Left lung (tissue), 4 donors: ENCODE measurements at regions not wholly inside any gene's neighbourhood (a gene's known extent, or its start where the extent isn't known, plus 50 kb on each side); places are given as distances from the start of the nearest gene placed in this dataset.
"Not testable (repeated sequence)": the region's sequence is repeated elsewhere in the genome, so short reads cannot be mapped to it uniquely, and the experiment has no call there.

Experiments
- ATAC-seq: fragments of 200-7000 bp; cut with Tn5 transposase; one replicate; pipeline ENCODE4 v1.9.1; 2020; ENCODE audit warnings: moderate library complexity
- DNase-seq, 4 donors: peaks; one replicate each; pipeline ENCODE4 v3.0.0-alpha.2; 2013 to 2020
- H3K27ac ChIP-seq, 2 donors: fragments of 200-600 bp; sonication (generic) in 1 of 2; one replicate each; pipeline versions ENCODE4 v1.5.0 to v1.8.0; 2020 to 2021
- H3K27me3 ChIP-seq, 2 donors: fragments of 200-600 bp; sonication (generic) in 1 of 2; one replicate each; pipeline versions ENCODE4 v1.5.0 to v1.8.0; 2020 to 2021
- H3K36me3 ChIP-seq, 2 donors: fragments of 200-600 bp; sonication (generic) in 1 of 2; one replicate each; pipeline versions ENCODE4 v1.5.0 to v1.8.0; 2020 to 2021
- H3K4me1 ChIP-seq, 2 donors: fragments of 200-600 bp; one replicate each; pipeline ENCODE4 v1.8.0; 2021
- H3K4me3 ChIP-seq, 2 donors: fragments of 200-600 bp; sonication (generic) in 1 of 2; one replicate each; pipeline versions ENCODE4 v1.5.0 to v1.8.0; 2020 to 2021; ENCODE audit warnings: mild to moderate bottlenecking in 1 of 2
- H3K9me3 ChIP-seq, 2 donors: fragments of 200-600 bp; sonication (generic) in 1 of 2; one replicate each; pipeline versions ENCODE4 v1.5.0 to v1.8.0; 2020 to 2021
- CTCF ChIP-seq, 2 donors: fragments of 200-600 bp; sonication (generic) in 1 of 2; IDR thresholded peaks; one replicate each; pipeline versions ENCODE4 v1.5.0 to v1.8.0; 2021; ENCODE audit warnings: antibody characterized with exemption in 2 of 2
- intact Hi-C, 2 donors: fragments of 100-400 bp; cut with DNase I; formaldehyde crosslinking; loops; one replicate each; pipeline versions ENCODE4 v1.11.2 to v1.14.2; 2022
- donor health status: DM: no; HTN: yes; CAD: no.
- donor health status: DM: no; HTN: no; CAD: no.

GRCh38 chr10:87603196-87603595 is 56.5 kb upstream of the PAPSS2 start:
- intact Hi-C loops, result no loop called here
- ATAC-seq, result no peak
- no peak overlapping the region for H3K4me3 ChIP-seq
- no peak for TF ChIP-seq CTCF (IDR thresholded peaks at IDR 0.05)
- no peaks in the 10 kb centered on the region for H3K27me3 ChIP-seq
- H3K9me3 ChIP-seq, result no peaks in the 10 kb centered on the region
- H3K27ac ChIP-seq, result no peak overlapping the region
- DNase-seq, result no peak
- H3K36me3 ChIP-seq, result no peaks in the 10 kb centered on the region
- H3K4me1 ChIP-seq, result peaks cover 0 to 6% of the 10 kb centered on the region in 2 donors

GRCh38 chr10:87603769-87604168 is 55.9 kb upstream of the PAPSS2 start:
- H3K4me3 ChIP-seq, result no peak overlapping the region
- intact Hi-C loops, result no loop called here
- no peak for DNase-seq
- no peak overlapping the region for H3K27ac ChIP-seq
- no peaks in the 10 kb centered on the region for H3K27me3 ChIP-seq
- no peaks in the 10 kb centered on the region for H3K9me3 ChIP-seq
- peaks cover 0 to 6% of the 10 kb centered on the region in 2 donors for H3K4me1 ChIP-seq
- no peak for TF ChIP-seq CTCF (IDR thresholded peaks at IDR 0.05)
- ATAC-seq, result no peak
- no peaks in the 10 kb centered on the region for H3K36me3 ChIP-seq

GRCh38 chr10:87605628-87606251 is 53.9 kb upstream of the PAPSS2 start:
- ATAC-seq (peak; percentile 48), DNase-seq (no peak)
- no peaks in the 10 kb centered on the region for H3K9me3 ChIP-seq
- intact Hi-C loops, result no loop called here
- no peaks in the 10 kb centered on the region for H3K27me3 ChIP-seq
- H3K36me3 ChIP-seq, result no peaks in the 10 kb centered on the region
- TF ChIP-seq CTCF (IDR thresholded peaks at IDR 0.05), result no peak
- H3K4me1 ChIP-seq, result peaks cover 0 to 6% of the 10 kb centered on the region in 2 donors
- peak overlapping the region in 1 of 2 donors; percentile 13 for H3K27ac ChIP-seq
- H3K4me3 ChIP-seq, result no peak overlapping the region

GRCh38 chr10:87608756-87609155 is 50.9 kb upstream of the PAPSS2 start:
- Histone ChIP-seq H3K27ac (no peak overlapping the region), H3K4me3 (no peak overlapping the region), H3K9me3 (no peaks in the 10 kb centered on the region), H3K36me3 (no peaks in the 10 kb centered on the region), H3K4me1 (peaks cover 0 to 6% of the 10 kb centered on the region in 2 donors), H3K27me3 (no peaks in the 10 kb centered on the region)
- peak; percentile 34 for ATAC-seq
- intact Hi-C loops, result no loop called here
- DNase-seq, result no peak
- no peak for TF ChIP-seq CTCF (IDR thresholded peaks at IDR 0.05)

- H3K4me3 ChIP-seq, H3K4me1 ChIP-seq, intact Hi-C loops, H3K9me3 ChIP-seq, H3K27me3 ChIP-seq, DNase-seq, H3K27ac ChIP-seq, ATAC-seq, H3K36me3 ChIP-seq: not testable (repeated sequence)
These were observed 50.1 kb upstream of the PAPSS2 start for GRCh38 chr10:87609563-87609962.
